Inferior parietal cortex (tissue), 1 donor: ENCODE measurements at regions not wholly inside any gene's neighbourhood (a gene's known extent, or its start where the extent isn't known, plus 50 kb on each side); places are given as distances from the start of the nearest gene placed in this dataset.
A peak's percentile ranks its signal among the peaks of the same experiment; 100 is the strongest.

Experiments used
- DNase-seq: peaks from one replicate; pipeline ENCODE4 v3.0.0-alpha.2; 2016; ENCODE audit errors: extremely low spot score

DNA sequence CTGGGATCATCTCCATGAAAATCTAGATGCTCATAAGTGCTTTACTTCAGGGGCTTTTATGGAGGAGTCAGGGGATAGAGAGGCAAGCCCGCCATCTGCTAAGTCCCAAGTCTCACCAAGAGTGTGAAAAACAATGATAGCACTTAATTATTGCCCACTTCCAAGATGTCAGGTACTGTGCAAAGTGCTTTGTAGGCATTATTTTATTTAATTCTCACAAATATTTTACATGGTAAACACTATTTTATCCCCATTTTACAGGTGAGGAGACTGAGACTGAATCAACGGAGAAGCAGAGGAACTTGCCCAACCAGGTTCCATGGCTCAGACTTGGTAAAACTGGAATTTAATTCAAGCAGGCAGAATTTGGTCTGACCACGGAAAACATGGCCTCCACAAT is 147.5 kb downstream of the ACKR3 start:
- DNase-seq, result no peak

DNA sequence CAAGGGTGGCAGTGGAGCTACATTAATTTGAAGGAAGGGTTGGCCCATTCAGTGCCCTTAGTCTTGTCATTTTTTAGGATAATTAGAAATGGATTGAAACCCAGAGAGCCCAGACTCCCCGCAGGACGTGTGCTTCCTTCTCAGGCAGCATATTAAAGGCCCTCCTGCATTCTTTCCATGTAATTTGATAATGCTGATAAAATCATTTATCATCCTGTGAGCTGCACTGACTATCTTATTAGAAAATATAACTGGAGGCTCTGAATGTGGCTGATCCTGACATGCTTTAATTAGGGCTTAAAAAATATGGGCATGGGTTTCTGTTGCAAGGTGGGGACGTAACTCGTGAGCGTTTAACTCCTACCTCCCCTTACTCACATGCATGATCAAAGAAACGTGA is 148.1 kb downstream of the ACKR3 start:
- DNase-seq, result no peak

DNA sequence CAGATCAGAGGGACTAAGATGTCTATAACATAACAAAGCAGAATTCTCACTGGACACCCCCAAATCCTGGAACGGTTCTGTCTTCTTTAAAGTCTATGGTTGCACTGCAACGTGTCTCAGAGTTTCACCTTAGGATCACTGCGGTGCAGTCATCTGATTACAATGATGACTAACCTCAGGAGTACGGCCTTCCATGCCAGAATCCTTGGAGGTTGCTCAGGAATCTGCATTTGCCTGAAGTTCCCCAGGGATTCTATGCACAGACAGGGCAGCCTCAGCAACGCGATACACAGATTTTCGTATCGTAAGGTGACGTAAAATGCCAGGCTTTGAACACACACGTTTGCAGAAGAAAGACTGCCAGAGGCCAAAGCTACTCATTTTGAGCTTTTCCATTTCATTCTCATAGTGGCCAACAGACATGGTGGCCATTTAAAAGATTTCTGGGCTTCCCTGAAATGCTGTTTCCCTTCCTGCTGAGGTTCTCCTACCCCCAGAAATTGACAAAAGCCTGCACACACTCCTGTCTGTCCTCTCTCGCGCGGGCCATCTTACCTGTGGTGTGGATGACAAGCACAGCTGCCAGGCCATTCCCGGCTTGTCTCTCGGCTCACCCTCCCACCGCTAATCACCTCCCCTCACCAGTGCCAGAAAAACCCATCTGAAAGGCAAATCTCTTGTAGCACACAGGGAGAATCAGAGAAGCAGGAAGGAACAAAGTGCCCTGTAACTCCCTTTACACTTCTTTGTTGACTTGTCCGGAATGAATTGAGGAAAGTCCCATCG is 148.8 kb downstream of the ACKR3 start:
- DNase-seq, result no peak

DNA sequence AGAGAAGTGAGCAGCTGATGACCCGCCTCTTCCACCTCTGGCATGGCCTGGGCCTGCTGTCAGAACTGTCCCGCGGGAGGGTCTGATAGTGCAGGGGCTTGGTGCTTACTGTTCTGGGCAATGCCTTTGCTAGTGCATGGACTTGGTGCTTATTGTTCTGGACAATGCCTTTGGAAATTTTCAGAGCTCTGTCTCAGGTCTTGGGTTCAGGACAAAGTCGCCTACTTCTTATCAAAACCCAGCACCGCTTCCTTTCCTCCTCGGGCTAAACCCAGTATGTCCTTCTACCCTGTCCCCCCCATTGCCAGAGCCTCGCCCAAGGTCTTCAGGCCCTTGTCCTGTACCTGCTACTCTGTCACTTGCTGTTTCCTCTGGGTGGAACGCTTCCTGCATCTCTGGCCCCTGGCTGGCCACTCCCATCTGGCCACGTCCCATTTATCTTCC is 149.6 kb downstream of the ACKR3 start:
- no peak for DNase-seq

DNA sequence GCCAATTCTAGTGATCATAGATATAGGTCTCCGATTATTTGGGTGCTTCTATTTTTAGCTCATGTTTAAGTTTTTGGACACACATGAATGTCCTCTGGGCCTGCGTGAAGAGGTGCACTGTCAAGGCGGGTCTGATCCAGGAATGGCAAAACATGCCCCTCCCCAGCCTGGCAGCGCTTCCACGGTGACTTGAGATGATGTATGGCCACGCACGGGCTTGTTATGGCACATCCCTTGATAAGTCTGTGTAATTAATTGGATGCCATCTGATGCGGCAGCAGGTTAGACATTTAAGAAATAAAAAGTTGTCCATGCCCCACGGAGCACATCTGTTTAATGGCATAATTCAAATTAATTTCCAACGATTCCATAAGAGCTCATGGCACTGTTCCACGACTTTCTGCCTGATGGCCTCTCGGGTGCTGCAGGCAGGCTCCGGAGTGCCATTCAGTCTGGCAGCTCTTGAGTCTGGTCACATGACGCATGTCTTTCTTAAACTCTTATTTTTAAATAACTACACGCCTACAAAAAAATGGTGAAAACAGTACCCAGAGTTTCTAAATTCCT is 151.4 kb downstream of the ACKR3 start:
- DNase-seq, result no peak

DNA sequence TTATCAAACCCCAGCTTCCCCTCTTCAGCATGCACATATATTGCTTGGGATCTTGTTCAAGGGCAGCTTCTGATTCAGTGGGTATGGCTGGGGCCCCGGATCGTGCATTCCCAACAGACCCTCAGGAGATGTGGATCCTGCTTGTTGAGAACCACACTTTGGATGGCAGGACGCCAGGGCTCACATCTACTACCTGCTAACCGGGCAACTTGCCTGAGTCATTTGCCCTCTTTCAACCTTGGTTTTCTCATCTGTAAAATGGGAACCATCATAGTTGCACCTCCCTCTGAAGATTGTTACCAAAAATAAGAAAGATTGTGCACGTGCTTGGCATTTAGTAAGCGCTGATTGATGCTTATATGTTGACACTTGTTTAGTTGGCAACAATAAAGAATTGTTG is 154.6 kb downstream of the ACKR3 start:
- no peak for DNase-seq

DNA sequence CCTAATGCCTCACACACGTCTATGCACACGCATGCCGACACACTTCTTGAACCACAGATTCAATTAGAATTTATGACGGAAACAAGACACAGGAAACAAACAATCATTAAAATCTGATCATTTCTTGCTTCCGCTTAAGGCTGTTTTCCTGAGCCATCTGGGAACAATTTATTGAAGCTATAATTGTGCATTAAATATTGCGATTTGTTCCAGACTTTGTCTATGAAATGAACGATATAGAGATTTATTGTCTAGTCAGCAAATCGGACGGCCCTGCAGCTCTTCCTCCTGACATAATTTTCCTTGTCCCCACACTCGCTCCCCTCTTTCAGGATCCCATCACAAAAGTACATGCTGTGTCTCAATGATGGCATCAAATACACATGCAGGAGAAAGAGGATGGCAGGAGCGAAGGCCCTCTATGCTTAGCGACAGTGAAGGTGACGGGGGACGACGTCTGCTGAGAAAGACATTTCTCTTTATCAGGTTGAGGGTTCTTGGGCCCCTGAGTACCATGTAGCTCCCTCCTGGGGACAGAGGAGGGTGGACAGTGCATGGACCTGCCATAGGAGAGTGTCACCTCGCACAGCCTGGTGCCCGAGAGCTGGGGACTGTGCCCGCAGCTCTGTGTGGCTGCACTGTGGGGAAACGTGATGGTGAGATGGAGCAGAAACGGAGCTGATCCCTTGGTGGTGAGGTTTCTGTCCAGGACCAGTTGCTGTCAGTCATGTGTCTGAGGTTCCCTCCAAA is 157.3 kb downstream of the ACKR3 start:
- no peak for DNase-seq

DNA sequence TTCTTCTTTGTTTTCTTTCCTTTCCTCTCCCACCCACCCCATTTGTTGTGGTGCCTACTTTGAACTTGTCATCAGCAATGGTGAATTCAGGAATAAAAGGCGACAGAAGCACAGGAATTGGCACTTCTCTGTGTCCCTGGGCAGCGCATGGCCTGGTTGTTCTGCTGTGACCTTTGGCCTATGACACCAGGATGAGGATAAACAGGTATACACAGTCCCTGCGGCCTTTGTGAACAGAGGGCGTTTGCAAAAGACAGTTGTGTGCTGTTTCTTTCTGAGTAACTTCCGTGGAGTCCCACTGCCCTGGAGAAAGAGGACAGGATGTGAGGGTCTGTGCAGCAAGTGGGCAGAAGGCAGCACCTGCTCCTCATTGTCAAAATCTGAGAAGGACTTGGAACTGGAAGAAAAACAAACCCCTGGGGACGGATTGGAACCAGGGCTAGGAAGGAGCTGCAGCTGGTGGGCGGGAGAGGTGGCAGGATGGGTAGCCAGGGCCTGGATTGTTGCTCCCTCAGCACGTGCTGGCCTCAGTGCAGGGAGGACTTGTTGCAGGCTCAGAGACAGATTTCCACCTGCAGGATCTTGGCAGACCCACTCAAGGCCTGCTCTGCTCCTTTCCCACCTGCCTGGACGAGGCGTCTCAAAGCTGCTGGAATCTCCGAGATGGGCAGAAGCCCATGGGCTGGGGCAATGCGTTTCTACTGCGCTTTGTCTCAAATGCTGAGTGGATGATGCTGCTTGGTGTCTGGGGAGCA is 159.5 kb downstream of the ACKR3 start:
- no peak for DNase-seq

DNA sequence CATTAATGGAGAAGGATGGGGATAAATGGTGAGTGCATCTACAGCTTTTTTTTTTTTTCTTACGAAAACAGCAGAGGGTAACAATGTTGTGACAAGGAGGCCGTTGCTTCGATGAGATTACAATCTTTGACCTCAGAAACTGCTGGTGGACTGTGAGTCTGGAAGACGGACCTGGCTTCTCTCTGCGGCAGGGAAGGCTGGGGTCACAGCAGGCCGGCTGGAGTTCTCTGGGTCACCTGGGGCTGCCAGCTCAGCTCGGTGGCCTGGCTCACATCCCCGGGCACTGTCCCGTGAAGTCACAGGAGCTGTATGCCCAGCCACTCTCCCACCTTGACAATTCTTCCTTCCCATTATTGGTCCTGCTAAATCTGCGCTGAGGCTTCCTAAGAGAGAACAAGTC is 160.8 kb downstream of the ACKR3 start:
- DNase-seq, result no peak

DNA sequence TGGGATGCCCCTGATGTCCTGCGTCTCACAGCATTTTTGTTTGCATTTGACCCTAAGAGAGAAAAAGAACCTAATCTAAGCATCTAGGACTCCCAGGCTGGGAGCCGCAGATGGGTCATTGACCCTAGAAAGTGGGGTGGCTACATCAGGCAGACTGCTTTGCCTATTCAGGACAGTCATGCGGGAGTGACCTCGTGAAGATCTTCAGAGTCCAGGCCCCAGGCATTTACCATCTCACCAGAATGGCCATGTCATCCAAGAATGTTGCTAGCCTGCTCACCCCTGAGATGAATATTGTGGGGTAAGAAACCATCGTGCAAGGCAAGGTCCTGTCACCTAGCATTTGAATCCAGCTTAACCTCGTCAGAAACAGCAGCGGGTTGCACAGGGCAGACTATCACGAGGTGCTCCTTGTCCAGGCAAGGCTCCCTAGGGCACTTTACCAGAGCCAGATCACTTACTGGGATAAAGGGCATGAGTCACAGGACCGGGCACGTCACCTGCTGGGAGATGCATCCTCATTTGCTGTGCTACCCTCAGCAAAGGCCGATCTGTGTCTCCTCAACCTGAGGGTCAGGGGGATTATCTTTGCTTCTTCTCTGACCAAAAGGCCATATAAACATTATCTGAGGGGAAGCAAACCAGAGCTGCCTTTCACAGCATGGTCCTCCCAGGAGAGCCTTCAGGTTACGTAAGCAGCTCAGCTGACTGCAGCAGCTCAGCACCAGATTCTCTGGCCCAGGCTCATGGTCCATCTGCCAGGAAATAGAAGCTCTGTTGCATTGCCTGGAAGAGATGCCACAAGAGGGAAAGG is 162.3 kb downstream of the ACKR3 start:
- peak; percentile 25 for DNase-seq

DNA sequence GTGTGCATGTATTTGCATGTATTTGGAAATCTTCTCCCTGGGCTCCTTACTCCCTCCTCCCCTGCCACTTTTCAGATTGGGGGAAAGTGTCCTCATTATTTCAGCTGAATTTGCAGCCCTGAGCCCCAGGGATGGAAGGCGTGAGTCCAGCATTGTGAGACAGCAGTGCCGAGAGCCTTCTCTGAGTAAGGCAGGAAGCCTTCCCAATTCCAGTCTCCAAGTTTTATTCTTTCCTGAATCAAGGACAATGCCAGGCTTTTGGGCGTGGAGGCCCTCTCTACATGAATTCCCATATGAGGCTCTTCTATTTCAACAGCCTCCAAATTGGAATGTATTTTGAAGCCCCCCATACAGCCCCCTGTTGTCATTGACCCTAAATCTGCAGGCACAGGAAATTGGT is 163.5 kb downstream of the ACKR3 start:
- no peak for DNase-seq

DNA sequence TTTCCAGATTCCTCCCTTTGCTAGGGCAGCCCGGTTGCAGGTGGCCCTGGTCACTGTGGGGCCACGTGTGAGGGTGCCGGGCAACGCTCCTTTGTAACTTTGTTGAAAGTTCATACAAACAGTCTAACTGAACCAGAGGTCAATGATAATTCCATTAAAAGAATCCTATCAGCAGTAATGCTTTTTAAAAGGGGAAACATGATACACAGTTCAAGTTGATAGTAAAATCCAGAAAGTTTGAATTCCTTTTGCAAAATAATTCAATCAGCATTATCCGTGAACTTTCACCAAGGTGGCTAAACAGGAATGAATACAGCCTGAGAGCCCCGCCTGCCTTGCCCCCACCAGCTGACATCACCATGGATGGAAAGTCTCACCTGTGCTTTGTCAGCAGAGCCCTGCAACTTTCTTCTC is 166.2 kb downstream of the ACKR3 start:
- no peak for DNase-seq

DNA sequence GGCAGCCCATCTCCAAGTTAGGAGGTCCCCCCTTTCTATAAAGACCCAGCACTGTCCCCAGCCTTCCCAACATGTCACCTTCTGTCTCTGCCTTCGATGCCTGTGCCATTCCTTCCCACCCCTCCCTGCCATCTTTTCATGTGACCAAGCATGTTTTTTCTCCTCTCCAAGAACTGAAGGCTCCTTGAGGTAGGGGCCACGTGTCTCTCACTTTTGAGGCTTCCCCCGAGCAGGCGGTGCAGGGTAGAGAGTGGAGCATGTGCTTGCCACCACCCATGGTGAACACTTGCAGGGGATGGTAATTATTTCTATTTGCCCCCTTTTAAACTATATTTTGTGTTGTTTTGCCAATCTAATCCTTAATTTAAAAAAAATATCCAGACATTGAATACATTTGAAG is 168.4 kb downstream of the ACKR3 start:
- DNase-seq, result no peak

DNA sequence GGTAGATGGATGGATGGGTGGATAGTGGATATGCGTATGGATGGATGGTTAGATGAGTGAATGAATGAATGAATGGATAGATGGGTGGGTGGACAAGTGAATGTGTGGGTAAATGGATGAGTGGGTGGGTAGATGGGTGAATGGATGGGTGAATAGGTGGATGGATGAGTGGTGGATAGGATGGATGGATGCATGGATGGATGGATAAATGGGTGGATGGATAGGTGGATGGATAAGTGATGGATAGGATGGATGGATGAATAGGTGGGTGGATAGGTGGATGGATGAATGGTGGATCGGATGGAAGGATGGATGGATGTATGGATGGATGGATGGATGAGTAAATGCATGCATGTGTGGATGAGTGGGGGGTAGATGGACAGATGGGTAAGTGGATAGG is 169.3 kb downstream of the ACKR3 start:
- DNase-seq, result no peak

DNA sequence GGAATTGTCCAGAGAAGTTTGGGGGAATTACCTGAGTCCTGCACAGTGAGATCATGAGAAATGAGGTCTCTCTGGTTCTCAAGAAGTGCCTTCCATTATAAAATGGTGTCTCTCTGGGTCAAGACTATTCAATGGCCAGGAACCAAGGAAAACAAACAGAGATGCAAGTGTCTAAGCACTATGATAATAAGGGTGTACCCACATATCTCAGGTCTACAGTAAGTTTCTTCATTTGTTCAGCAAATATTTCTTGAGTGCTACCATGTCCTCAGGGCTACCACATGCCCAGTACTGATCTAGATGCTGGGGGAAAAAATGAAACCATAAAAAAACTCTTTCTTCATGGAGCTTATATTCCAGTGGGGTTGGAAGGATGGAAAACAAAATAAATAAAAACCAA is 170.0 kb downstream of the ACKR3 start:
- DNase-seq, result no peak

DNA sequence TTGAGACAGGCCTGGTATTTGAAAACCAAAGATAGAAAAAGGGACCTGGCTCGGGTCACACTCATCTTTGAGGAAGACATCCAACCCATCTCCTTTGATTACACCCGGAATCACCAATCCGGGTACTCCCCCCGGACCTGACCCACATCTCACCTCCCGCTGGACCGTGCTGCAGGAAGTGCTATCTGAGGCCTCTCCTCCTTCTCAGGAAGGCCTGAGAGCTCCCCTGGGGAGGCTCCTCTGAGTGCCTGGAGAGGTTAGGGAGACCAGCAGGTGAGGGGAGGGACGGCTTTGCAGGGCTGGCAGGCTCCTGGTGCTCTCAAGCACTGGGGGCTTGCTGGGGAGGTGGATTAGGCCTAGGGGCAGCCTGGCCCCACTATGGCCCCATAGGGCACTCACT is 170.9 kb downstream of the ACKR3 start:
- DNase-seq, result no peak

DNA sequence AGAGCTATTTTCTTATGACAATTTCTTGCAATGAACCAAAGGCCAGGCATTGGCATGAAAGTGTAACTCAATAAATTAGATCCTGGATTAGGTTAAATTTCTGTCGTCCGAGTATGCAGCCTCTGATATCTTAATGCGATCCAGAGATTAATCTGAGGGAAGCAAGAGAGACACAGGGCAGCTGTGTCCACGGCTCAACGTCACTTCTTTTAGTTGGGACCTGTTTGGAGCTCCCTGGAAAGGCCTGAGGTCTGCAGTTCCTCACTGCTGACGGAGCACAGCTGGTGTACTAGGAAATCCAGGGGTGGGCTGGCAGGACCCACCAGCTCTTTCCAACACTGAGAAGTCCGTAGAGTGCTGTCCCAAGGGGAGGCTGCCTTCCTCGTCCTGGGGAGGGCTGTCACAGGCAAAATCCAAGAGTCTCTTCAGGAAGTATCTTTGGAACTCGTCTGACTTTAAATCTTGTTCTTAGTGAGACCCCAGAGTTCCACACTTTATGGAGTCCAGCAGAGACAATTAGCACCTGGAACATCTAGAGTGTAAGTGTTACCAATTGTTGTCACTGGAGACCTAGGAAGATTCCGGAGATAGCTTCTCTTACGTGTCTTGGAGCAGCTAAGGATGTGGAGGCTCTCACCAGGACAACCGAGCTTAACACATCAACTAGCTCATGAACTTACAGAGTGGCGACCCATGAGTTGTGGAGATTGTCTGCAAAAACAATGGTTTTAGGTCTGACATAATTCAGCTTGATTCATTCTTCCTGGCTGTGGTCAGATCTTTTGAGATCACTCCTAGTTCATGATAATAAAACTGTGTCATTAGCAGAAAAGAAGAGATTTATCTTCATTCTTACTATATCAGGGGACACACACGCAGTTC is 173.7 kb downstream of the ACKR3 start:
- DNase-seq, result no peak

DNA sequence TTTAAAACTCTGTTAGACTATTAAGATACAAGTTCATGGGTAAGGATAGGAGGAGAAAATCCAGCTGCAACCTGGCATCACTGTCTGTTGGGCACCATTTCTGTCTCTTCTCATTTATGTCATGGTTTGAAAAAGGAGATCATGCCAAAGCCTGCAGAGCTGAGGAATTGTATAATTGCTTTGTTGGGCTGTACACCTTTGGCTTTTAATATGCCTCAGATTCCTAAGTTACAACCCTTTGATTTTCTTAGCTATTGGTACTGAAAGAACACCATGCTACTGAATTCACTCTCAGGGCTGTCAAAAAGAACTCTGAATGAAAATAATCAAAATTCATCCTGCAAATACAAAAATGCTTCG is 174.3 kb downstream of the ACKR3 start:
- no peak for DNase-seq

DNA sequence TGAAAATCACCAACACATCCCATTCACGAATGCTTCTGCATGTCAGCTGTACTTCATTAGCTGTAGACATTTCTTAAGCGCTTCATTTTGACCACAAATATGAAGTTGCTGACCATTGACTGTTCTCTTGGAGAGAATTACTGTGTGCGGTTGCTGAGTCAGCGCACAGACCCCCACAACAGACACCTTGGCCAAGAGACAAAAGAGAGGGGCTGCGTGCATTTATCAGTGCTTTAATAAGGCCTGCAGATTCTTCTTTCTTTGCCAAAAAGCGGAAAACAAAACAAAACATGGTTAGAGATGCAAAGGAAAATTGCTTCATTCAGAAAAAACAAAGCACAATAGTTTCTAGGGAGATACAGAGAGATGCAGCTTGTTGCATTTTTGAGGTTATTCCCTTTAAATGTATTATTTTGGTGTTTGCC is 174.7 kb downstream of the ACKR3 start:
- no peak for DNase-seq

DNA sequence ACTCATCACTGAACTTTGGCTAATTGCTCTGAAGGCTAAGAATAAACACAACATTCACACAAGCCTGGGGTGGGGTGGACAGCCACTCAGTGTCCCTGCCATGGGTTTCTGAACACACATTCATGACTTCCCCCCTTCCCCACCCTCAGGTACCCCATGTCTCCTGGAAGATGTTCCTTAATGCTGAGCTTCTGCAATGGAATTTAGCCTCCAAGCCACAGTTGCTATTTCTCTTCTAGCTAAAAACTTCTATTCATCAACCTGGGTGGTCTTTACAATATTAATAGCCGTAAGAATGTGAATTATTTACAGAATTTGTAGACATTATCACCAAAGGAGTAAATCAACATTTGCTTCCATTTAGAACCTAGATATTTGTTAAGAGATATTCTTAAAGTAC is 175.1 kb downstream of the ACKR3 start:
- DNase-seq, result no peak
